Osteoblast (primary cell): ENCODE measurements at regions not wholly inside any gene's neighbourhood (a gene's known extent, or its start where the extent isn't known, plus 50 kb on each side); places are given as distances from the start of the nearest gene placed in this dataset.

Experiments
- DNase-seq: peaks from one replicate; pipeline ENCODE4 v3.0.0; 2011; ENCODE audit warnings: low spot score, mixed read lengths; ENCODE audit not compliant: insufficient read length; ENCODE audit errors: missing footprints
- H2AFZ ChIP-seq: 2 replicates; pipeline ENCODE4 v1.6.0; 2011; ENCODE audit warnings: mild to moderate bottlenecking, low read length
- H3K27ac ChIP-seq: 2 replicates; pipeline ENCODE4 v1.5.1; 2011; ENCODE audit warnings: mild to moderate bottlenecking, low read depth, low read length, moderate library complexity
- H3K27me3 ChIP-seq: 2 replicates; pipeline ENCODE4 v1.6.0; 2012; ENCODE audit warnings: mild to moderate bottlenecking, control low read depth, inconsistent platforms, low read length, moderate library complexity; ENCODE audit not compliant: insufficient read depth
- H3K36me3 ChIP-seq: 2 replicates; pipeline ENCODE4 v1.5.1; 2011; ENCODE audit warnings: mild to moderate bottlenecking, low read length, control low read depth, moderate library complexity; ENCODE audit not compliant: insufficient read depth
- H3K4me1 ChIP-seq: 2 replicates; pipeline ENCODE4 v1.5.1; 2011; ENCODE audit warnings: mild to moderate bottlenecking, low read length, control low read depth, moderate library complexity; ENCODE audit not compliant: insufficient read depth
- H3K4me2 ChIP-seq: 2 replicates; pipeline ENCODE4 v1.6.0; 2011; ENCODE audit warnings: mild to moderate bottlenecking, low read length; ENCODE audit not compliant: insufficient read depth
- H3K4me3 ChIP-seq: fragments of 200-600 bp; sonication (generic); 3 replicates; pipeline ENCODE4 v1.5.1; 2012; ENCODE audit warnings: mild to moderate bottlenecking, low read length, inconsistent platforms; ENCODE audit not compliant: insufficient read depth
- H3K79me2 ChIP-seq: 2 replicates; pipeline ENCODE4 v1.6.0; 2012; ENCODE audit warnings: mild to moderate bottlenecking, low read length, control low read depth, inconsistent platforms; ENCODE audit not compliant: insufficient read depth
- H3K9me3 ChIP-seq: 2 replicates; pipeline ENCODE4 v1.5.1; 2011; ENCODE audit warnings: low read depth, low read length, control low read depth
- H4K20me1 ChIP-seq: 2 replicates; pipeline ENCODE4 v1.6.0; 2012; ENCODE audit warnings: mild to moderate bottlenecking, low read length, control low read depth; ENCODE audit not compliant: insufficient read depth
- TF ChIP-seq, protein P1 (sequence below): IDR thresholded peaks from 2 replicates; pipeline ENCODE4 v1.5.1; 2011; ENCODE audit warnings: mild to moderate bottlenecking, low read depth, low read length, moderate library complexity; ENCODE audit errors: extremely low read depth

DNA sequence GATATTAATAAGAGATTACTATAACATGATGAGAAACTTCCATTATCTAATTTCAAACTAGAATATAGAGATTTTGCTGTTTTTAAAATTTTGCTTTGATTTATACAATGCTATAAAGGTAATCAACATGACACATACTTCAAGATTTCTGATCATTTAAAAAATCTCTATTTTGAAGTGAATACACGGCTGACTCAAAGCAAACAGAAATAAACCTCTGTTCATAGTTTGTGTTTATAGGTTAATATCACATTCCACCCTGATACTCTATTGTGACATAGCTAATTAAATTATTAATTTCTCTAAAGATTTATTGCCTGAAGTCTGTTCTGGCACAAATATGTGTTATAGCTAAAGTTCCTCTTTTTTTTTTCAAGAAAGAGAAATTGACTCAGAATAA is 349.2 kb downstream of the TLL1 start:
- no peak overlapping the region for H2AFZ ChIP-seq
- no peaks in the 10 kb centered on the region for H3K36me3 ChIP-seq
- no peak overlapping the region for H3K4me2 ChIP-seq
- H3K79me2 ChIP-seq = no peaks in the 10 kb centered on the region
- H4K20me1 ChIP-seq = no peaks in the 10 kb centered on the region
- TF ChIP-seq, protein P1, sequence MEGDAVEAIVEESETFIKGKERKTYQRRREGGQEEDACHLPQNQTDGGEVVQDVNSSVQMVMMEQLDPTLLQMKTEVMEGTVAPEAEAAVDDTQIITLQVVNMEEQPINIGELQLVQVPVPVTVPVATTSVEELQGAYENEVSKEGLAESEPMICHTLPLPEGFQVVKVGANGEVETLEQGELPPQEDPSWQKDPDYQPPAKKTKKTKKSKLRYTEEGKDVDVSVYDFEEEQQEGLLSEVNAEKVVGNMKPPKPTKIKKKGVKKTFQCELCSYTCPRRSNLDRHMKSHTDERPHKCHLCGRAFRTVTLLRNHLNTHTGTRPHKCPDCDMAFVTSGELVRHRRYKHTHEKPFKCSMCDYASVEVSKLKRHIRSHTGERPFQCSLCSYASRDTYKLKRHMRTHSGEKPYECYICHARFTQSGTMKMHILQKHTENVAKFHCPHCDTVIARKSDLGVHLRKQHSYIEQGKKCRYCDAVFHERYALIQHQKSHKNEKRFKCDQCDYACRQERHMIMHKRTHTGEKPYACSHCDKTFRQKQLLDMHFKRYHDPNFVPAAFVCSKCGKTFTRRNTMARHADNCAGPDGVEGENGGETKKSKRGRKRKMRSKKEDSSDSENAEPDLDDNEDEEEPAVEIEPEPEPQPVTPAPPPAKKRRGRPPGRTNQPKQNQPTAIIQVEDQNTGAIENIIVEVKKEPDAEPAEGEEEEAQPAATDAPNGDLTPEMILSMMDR = no peak
- no peaks in the 10 kb centered on the region for H3K9me3 ChIP-seq
- no peak overlapping the region for H3K4me3 ChIP-seq
- no peak overlapping the region for H3K27ac ChIP-seq
- H3K4me1 ChIP-seq = no peaks in the 10 kb centered on the region
- DNase-seq = no peak
- H3K27me3 ChIP-seq = no peaks in the 10 kb centered on the region

DNA sequence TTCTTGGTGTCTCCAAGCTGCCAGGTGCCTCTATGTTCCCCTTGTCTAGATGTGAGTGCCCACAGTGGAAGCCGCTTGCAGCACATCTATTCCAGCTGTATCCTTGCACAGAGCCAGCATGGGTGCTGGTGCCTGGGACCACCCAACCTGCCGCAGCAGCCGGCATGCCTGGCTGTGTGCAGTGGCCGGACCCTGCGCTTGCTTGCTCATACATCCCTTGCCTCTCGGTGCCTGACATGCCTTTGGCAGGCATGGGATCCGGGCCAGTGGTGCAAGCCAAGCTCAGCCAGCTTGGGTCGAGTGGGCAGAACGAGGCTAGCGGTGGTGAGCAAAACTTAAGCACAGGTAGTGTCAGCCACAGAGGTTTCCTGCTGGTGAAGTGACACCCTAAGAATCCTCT is 355.1 kb downstream of the TLL1 start:
- Histone ChIP-seq H3K27me3 (no peaks in the 10 kb centered on the region), H3K27ac (no peak overlapping the region), H3K4me1 (no peaks in the 10 kb centered on the region), H3K4me3 (no peak overlapping the region), H2AFZ (no peak overlapping the region), H4K20me1 (no peaks in the 10 kb centered on the region), H3K4me2 (no peak overlapping the region), H3K79me2 (no peaks in the 10 kb centered on the region), H3K36me3 (no peaks in the 10 kb centered on the region), H3K9me3 (no peaks in the 10 kb centered on the region)
- TF ChIP-seq, protein P1 = no peak
- no peak for DNase-seq

DNA sequence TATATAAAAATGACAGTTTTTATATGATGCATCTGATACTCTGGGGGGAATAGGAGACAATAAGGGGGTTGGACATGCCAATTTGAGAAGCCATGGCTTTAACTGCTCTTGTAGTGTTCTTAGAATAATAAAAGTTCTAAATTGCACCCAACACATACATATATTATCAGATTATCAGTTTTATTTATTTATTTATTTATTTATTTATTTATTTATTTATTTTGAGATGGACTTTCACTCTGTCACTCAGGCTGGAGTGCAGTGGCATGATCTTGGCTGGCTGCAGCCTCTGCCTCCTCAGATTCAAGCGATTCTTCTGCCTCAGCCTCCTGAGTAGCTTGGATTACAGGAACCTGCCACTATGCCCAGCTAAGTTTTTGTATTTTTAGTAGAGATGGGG is 356.8 kb downstream of the TLL1 start:
- TF ChIP-seq, protein P1 = no peak
- Histone ChIP-seq H3K4me1 (no peaks in the 10 kb centered on the region), H3K27ac (no peak overlapping the region), H3K4me2 (no peak overlapping the region), H3K36me3 (no peaks in the 10 kb centered on the region), H3K27me3 (no peaks in the 10 kb centered on the region), H3K4me3 (no peak overlapping the region), H3K9me3 (no peaks in the 10 kb centered on the region), H4K20me1 (no peaks in the 10 kb centered on the region), H2AFZ (no peak overlapping the region), H3K79me2 (no peaks in the 10 kb centered on the region)
- DNase-seq = no peak

DNA sequence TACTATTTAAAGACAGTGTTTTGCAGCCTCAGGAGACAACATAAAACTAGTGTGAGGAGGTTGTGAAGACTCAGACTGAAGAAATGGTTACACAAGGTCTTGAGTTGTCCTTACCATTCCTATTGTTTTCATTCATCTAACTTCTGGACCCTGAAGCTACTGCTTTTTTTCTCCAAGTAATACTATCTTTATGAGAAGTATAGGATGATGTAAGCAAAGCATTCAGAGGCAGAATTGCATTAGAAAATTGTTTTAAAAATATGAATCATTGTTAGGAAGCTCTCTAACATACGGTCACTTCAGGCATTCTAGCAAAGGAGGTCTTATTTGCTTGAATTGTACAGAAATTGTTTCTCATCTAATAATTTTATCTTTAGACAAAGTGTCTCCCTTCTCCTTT is 357.8 kb downstream of the TLL1 start:
- peak; percentile 65 for DNase-seq
- H3K9me3 ChIP-seq = no peaks in the 10 kb centered on the region
- no peaks in the 10 kb centered on the region for H3K27me3 ChIP-seq
- no peaks in the 10 kb centered on the region for H3K4me1 ChIP-seq
- H3K4me3 ChIP-seq = no peak overlapping the region
- H4K20me1 ChIP-seq = no peaks in the 10 kb centered on the region
- no peaks in the 10 kb centered on the region for H3K79me2 ChIP-seq
- no peaks in the 10 kb centered on the region for H3K36me3 ChIP-seq
- no peak overlapping the region for H2AFZ ChIP-seq
- TF ChIP-seq, protein P1 = no peak
- no peak overlapping the region for H3K27ac ChIP-seq
- no peak overlapping the region for H3K4me2 ChIP-seq
